Calu3 (cell line): ENCODE measurements at regions not wholly inside any gene's neighbourhood (a gene's known extent, or its start where the extent isn't known, plus 50 kb on each side); places are given as distances from the start of the nearest gene placed in this dataset.

Experiments
- BruUV-seq: library from RNA; stranded (reverse); fragments of 400-500 nt; replicated peaks from 2 replicates; lab custom pipeline; 2021; lab: Mats Ljungman, UMichigan
- CTCF ChIA-PET: fragments of 300-600 bp; sonication (Branson Sonifier 250); formaldehyde crosslinking; loops from one replicate; lab custom pipeline; 2022; ENCODE audit warnings: antibody characterized with exemption; lab: Charles Lee
- DNase-seq: peaks from one replicate; pipeline ENCODE4 v3.0.0; 2022
- H3K27ac Mint-ChIP-seq: one replicate; pipeline ENCODE4 v1.8.0; 2022; ENCODE audit warnings: mixed read lengths; ENCODE audit not compliant: unreplicated experiment
- H3K27me3 Mint-ChIP-seq: one replicate; pipeline ENCODE4 v1.8.0; 2022; ENCODE audit warnings: mixed read lengths; ENCODE audit not compliant: unreplicated experiment
- H3K36me3 Mint-ChIP-seq: one replicate; pipeline ENCODE4 v1.8.0; 2022; ENCODE audit warnings: mild to moderate bottlenecking, moderate library complexity, mixed read lengths; ENCODE audit not compliant: insufficient read depth, unreplicated experiment
- H3K4me1 Mint-ChIP-seq: one replicate; pipeline ENCODE4 v1.8.0; 2022; ENCODE audit warnings: mild to moderate bottlenecking, low read depth, mixed read lengths; ENCODE audit not compliant: unreplicated experiment
- H3K4me3 Mint-ChIP-seq: one replicate; pipeline ENCODE4 v1.8.0; 2022; ENCODE audit warnings: mild to moderate bottlenecking, low read depth, moderate library complexity, mixed read lengths; ENCODE audit not compliant: unreplicated experiment
- H3K9me3 Mint-ChIP-seq: one replicate; pipeline ENCODE4 v1.8.0; 2022; ENCODE audit warnings: low read depth, mixed read lengths; ENCODE audit not compliant: unreplicated experiment
- CTCF ChIP-seq: fragments of 200-600 bp; IDR thresholded peaks from one replicate; pipeline ENCODE4 v1.8.0; 2022; ENCODE audit warnings: antibody characterized with exemption; ENCODE audit not compliant: unreplicated experiment
- intact Hi-C: fragments of 100-400 bp; cut with micrococcal nuclease; formaldehyde crosslinking; loops from one replicate; pipeline ENCODE4 v1.10.0; 2022; ENCODE audit not compliant: unreplicated experiment

- no peak overlapping the region for H3K4me3 Mint-ChIP-seq
- CTCF ChIA-PET: no interaction called here
These were observed 63.0 kb upstream of the PPM1J start for GRCh38 chr1:112778137-112778536.

DNA sequence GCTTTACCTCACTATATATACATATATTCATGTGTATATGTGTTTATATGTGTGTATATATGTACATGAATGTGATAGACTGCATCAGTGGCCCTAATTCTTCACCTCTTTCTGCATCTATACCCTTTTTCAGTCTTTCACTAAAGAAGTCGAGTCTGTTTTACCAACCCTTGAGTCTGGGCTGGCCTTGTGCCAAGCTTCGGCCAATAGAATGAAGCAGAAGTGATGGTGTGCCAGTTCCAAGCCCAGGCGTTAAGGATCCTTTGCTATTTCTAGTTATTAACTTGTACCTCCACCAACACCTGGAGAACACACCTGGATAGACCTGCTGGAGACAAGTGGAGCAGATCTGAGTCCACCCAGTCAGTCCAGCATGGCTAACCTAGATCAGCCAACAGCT is 61.6 kb upstream of the PPM1J start:
- CTCF ChIA-PET: no interaction called here
- Mint-ChIP-seq H3K9me3 (peaks cover 2% of the 10 kb centered on the region), H3K4me1 (no peaks in the 10 kb centered on the region), H3K27me3 (peaks cover 13% of the 10 kb centered on the region), H3K4me3 (no peak overlapping the region), H3K27ac (no peak overlapping the region), H3K36me3 (no peaks in the 10 kb centered on the region)
- BruUV-seq: no TSS peak
- intact Hi-C loops: no loop called here
- no peak for TF ChIP-seq CTCF
- no peak for DNase-seq

More at GRCh38 chr1:112778137-112778536, 63.0 kb upstream of the PPM1J start:
- Mint-ChIP-seq H3K9me3 (peaks cover 2% of the 10 kb centered on the region), H3K4me1 (no peaks in the 10 kb centered on the region), H3K27me3 (peaks cover 13% of the 10 kb centered on the region), H3K27ac (no peak overlapping the region), H3K36me3 (no peaks in the 10 kb centered on the region)
- no peak for TF ChIP-seq CTCF
- no peak for DNase-seq
- BruUV-seq: no TSS peak
- intact Hi-C loops: no loop called here

DNA sequence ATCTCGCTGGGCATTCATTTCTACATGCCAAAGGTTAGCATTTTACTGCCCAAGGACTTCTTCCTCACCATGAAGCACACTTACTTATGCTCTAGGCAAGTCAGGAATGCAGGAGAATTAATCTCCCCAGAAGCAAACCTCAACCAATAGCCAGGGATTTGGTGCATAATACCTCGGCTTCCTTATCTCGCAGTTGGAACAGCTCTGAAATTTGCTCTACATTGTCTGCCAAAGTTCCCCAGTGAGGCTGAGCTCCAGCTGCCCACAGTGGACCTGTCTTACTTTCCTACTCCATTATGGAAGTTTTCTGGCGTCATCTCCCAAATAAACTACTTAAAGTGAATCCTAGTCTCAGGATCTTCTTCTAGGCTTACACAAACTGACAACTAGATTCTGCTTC is 57.6 kb upstream of the PPM1J start:
- intact Hi-C loops: no loop called here
- BruUV-seq: no TSS peak
- Mint-ChIP-seq H3K4me3 (no peak overlapping the region), H3K36me3 (no peaks in the 10 kb centered on the region), H3K27me3 (no peaks in the 10 kb centered on the region), H3K27ac (no peak overlapping the region), H3K4me1 (no peaks in the 10 kb centered on the region), H3K9me3 (peaks cover 2% of the 10 kb centered on the region)
- CTCF ChIA-PET: no interaction called here
- no peak for TF ChIP-seq CTCF
- DNase-seq: no peak

- H3K27me3 Mint-ChIP-seq: no peaks in the 10 kb centered on the region
- peaks cover 3% of the 10 kb centered on the region for H3K9me3 Mint-ChIP-seq
- no peak for TF ChIP-seq CTCF
- intact Hi-C loops: no loop called here
- CTCF ChIA-PET: no interaction called here
- no peak overlapping the region for H3K27ac Mint-ChIP-seq
- H3K4me3 Mint-ChIP-seq: no peak overlapping the region
- H3K36me3 Mint-ChIP-seq: no peaks in the 10 kb centered on the region
- no TSS peak for BruUV-seq
- H3K4me1 Mint-ChIP-seq: no peaks in the 10 kb centered on the region
- no peak for DNase-seq
These were observed 55.6 kb upstream of the PPM1J start for GRCh38 chr1:112770724-112771123.
